Gastrocnemius medialis (tissue), 4 donors: ENCODE measurements at regions not wholly inside any gene's neighbourhood (a gene's known extent, or its start where the extent isn't known, plus 50 kb on each side); places are given as distances from the start of the nearest gene placed in this dataset.

Source experiments
- POLR2A ChIP-seq, 2 donors: fragments of 450-650 bp; IDR thresholded peaks; one replicate each; pipeline ENCODE4 v1.6.1; 2017; ENCODE audit warnings: antibody characterized with exemption in 2 of 2, mild to moderate bottlenecking in 2 of 2, moderate library complexity in 2 of 2
- TF ChIP-seq, protein P1 (sequence below), 5 experiments: fragments of 450-650 bp in 3 of 5; fragments of 200-600 bp in 2 of 5; sonication (generic) in 2 of 5; IDR thresholded peaks in 4 of 5; conservative IDR thresholded peaks in 1 of 5; 1 replicate in 4 of 5; 2 replicates in 1 of 5; pipeline ENCODE4 v1.5.1; 2016 to 2019; ENCODE audit warnings: antibody characterized with exemption in 5 of 5, mild to moderate bottlenecking in 3 of 5, moderate library complexity in 3 of 5

DNA sequence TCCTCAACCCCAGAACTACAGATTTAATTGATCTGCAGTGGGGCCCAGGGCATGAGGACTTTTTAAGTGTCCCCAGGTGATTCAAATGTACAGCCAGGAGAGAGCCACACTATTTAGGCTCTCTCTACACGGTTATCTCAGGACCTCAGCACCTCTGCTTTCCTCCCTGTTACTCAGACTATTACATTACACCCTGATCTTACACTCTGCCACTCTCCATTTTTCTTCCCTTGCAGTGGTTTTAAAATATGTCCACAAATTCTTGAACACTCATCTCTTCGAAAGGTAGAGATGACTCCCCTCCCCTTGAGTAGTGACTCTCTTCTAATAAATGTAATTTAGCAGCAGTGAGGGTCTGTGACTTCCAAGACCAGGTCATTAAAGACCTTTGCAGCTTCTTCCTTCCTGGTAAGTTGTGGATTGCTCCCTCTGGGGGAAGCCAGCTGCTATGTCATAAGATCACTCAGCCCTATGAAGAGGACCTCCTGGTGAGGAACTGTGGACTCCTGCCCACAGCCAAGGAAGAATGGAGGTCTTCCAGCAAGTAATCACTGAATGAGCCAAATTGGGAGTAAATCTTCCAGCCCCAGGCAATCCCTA, 87.5 kb upstream of the SSBP2 start:
- TF ChIP-seq, protein P1, sequence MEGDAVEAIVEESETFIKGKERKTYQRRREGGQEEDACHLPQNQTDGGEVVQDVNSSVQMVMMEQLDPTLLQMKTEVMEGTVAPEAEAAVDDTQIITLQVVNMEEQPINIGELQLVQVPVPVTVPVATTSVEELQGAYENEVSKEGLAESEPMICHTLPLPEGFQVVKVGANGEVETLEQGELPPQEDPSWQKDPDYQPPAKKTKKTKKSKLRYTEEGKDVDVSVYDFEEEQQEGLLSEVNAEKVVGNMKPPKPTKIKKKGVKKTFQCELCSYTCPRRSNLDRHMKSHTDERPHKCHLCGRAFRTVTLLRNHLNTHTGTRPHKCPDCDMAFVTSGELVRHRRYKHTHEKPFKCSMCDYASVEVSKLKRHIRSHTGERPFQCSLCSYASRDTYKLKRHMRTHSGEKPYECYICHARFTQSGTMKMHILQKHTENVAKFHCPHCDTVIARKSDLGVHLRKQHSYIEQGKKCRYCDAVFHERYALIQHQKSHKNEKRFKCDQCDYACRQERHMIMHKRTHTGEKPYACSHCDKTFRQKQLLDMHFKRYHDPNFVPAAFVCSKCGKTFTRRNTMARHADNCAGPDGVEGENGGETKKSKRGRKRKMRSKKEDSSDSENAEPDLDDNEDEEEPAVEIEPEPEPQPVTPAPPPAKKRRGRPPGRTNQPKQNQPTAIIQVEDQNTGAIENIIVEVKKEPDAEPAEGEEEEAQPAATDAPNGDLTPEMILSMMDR (IDR thresholded peaks at IDR 0.05 in 4 of 5, conservative IDR thresholded peaks at IDR 0.05 in 1 of 5) = peak in 3 of 5 experiments; percentile 8 to 37 (median 26)
- TF ChIP-seq POLR2A (IDR thresholded peaks at IDR 0.05) = no peak
